ENCODE measurements at regions not wholly inside any gene's neighbourhood (a gene's known extent, or its start where the extent isn't known, plus 50 kb on each side); places are given as distances from the start of the nearest gene placed in this dataset.
A peak's percentile ranks its signal among the peaks of the same experiment; 100 is the strongest.

DNA sequence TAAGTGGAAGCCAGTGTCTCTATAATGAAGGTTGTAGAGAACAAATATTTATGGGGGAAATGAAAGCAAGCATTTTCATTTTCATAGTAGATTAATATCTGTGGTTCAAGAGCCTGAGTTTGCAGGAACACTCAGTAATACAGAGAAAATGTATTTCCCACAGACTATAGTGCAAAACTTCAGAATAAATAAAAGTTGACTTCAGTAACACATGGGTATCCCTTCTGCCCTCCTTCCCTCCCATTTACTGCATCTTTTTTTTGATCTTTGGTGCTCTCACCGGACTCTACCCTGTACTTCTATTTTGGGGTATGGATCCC lies 75.3 kb upstream of the AMN1 start:
- H3K4me3 ChIP-seq (ENCODE audit: insufficient read depth, low read length, poor library complexity, severe bottlenecking), result no peak overlapping the region
- H3K27me3 ChIP-seq (ENCODE audit: low read length), result no peaks in the 10 kb centered on the region
- H3K36me3 ChIP-seq (ENCODE audit: low read length), result no peaks in the 10 kb centered on the region
- no peaks in the 10 kb centered on the region for H3K9me2 ChIP-seq (replicated peaks; ENCODE audit: insufficient read depth, low read length)
- H3K79me2 ChIP-seq (ENCODE audit: insufficient read depth, low read length), result no peaks in the 10 kb centered on the region
- no peaks in the 10 kb centered on the region for H4K20me1 ChIP-seq (ENCODE audit: low read depth, low read length)
- H3K4me2 ChIP-seq (ENCODE audit: low read depth, low read length, poor library complexity, severe bottlenecking), result no peak overlapping the region
- peak overlapping the region; percentile 46 for H3K27ac ChIP-seq (ENCODE audit: low read depth, low read length)
- TF ChIP-seq, protein P1, sequence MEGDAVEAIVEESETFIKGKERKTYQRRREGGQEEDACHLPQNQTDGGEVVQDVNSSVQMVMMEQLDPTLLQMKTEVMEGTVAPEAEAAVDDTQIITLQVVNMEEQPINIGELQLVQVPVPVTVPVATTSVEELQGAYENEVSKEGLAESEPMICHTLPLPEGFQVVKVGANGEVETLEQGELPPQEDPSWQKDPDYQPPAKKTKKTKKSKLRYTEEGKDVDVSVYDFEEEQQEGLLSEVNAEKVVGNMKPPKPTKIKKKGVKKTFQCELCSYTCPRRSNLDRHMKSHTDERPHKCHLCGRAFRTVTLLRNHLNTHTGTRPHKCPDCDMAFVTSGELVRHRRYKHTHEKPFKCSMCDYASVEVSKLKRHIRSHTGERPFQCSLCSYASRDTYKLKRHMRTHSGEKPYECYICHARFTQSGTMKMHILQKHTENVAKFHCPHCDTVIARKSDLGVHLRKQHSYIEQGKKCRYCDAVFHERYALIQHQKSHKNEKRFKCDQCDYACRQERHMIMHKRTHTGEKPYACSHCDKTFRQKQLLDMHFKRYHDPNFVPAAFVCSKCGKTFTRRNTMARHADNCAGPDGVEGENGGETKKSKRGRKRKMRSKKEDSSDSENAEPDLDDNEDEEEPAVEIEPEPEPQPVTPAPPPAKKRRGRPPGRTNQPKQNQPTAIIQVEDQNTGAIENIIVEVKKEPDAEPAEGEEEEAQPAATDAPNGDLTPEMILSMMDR (IDR thresholded peaks at IDR 0.05; ENCODE audit: insufficient read depth, low read length, poor library complexity, severe bottlenecking), result no peak
- TF ChIP-seq EZH2phosphoT487 (conservative IDR thresholded peaks at IDR 0.05; ENCODE audit: low read length), result no peak
- H2AFZ ChIP-seq (ENCODE audit: low read depth, low read length, severe bottlenecking), result no peak overlapping the region
- H3F3A ChIP-seq (ENCODE audit: insufficient read depth), result peaks cover 34% of the 10 kb centered on the region
- H3K9me3 ChIP-seq (ENCODE audit: insufficient read depth, low read length), result no peaks in the 10 kb centered on the region
- no peak overlapping the region for H3K9ac ChIP-seq (ENCODE audit: low read length)

DNA sequence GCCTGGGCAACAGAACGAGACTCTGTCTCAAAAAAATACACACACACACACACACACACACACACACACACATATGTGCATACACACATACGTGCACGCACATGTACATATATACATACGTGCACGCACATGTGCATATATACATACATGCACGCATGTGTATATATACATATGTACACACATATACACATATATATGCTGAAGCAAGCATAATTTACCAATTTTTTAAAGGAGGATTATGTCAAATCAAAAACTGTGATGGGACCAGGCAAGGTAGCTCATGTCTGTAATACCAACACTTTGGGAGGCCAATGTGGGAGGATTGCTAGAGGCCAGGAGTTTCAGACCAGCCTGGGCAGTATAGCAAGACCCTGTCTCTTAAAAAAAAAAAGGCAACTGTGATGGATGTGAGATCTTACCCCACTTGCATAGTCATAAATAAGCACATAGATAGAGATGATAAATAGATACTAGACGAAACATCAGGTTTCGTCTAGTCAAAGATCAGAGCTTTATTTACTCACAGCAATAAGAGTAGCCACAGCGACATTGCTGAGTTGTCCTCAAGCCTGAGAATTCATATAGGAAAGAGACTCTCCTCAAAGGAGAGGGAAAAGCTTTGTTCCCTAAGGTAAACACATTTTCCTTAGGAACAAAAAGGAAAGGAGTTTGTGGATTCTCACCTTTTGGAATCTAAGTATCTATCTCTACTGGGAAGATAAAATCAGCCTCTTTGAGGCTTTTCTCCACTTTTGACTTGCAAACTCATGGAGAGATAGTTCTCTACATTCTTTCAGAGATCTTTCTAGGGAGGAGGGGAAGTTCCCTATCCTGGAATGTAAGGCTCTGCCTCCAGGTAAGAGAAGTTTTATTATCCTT lies 74.7 kb upstream of the AMN1 start:
- Histone ChIP-seq H3K4me3 (ENCODE audit: insufficient read depth, low read length, poor library complexity, severe bottlenecking) (no peak overlapping the region), H3K9ac (ENCODE audit: low read length) (no peak overlapping the region), H3K9me3 (ENCODE audit: insufficient read depth, low read length) (no peaks in the 10 kb centered on the region), H2AFZ (ENCODE audit: low read depth, low read length, severe bottlenecking) (no peak overlapping the region), H3K79me2 (ENCODE audit: insufficient read depth, low read length) (no peaks in the 10 kb centered on the region), H3K27ac (ENCODE audit: low read depth, low read length) (peak overlapping the region; percentile 46), H3K36me3 (ENCODE audit: low read length) (no peaks in the 10 kb centered on the region), H3K9me2 (replicated peaks; ENCODE audit: insufficient read depth, low read length) (no peaks in the 10 kb centered on the region), H4K20me1 (ENCODE audit: low read depth, low read length) (no peaks in the 10 kb centered on the region), H3K27me3 (ENCODE audit: low read length) (no peaks in the 10 kb centered on the region), H3F3A (ENCODE audit: insufficient read depth) (peaks cover 30% of the 10 kb centered on the region), H3K4me2 (ENCODE audit: low read depth, low read length, poor library complexity, severe bottlenecking) (no peak overlapping the region)
- TF ChIP-seq, protein P1 (IDR thresholded peaks at IDR 0.05; ENCODE audit: insufficient read depth, low read length, poor library complexity, severe bottlenecking), result no peak
- TF ChIP-seq EZH2phosphoT487 (conservative IDR thresholded peaks at IDR 0.05; ENCODE audit: low read length), result no peak

DNA sequence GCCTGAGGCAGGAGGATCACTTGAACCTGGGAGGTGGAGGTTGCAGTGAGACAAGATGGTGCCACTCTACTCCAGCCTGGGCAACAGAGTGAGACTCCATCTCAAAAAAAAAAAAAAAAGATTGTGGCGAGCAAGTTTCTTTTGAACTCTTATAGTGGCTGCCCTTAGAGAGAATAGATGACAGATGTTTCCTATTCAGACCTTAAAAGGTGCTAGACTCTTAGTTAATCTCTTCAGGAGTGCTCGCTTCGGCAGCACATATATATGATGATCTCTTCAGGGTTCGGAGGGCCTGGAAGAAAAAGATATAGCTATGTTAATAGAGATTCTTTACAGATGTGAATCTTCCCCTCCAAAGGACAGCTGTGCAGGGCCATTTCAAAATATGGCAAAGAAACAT lies 73.1 kb upstream of the AMN1 start:
- Histone ChIP-seq H3K36me3 (ENCODE audit: low read length) (no peaks in the 10 kb centered on the region), H3K27me3 (ENCODE audit: low read length) (no peaks in the 10 kb centered on the region), H2AFZ (ENCODE audit: low read depth, low read length, severe bottlenecking) (no peak overlapping the region), H3K4me3 (ENCODE audit: insufficient read depth, low read length, poor library complexity, severe bottlenecking) (no peak overlapping the region), H3K79me2 (ENCODE audit: insufficient read depth, low read length) (no peaks in the 10 kb centered on the region), H3K4me2 (ENCODE audit: low read depth, low read length, poor library complexity, severe bottlenecking) (no peak overlapping the region), H3F3A (ENCODE audit: insufficient read depth) (peaks cover 14% of the 10 kb centered on the region), H3K27ac (ENCODE audit: low read depth, low read length) (no peak overlapping the region), H3K9me3 (ENCODE audit: insufficient read depth, low read length) (no peaks in the 10 kb centered on the region), H4K20me1 (ENCODE audit: low read depth, low read length) (no peaks in the 10 kb centered on the region), H3K9ac (ENCODE audit: low read length) (no peak overlapping the region), H3K9me2 (replicated peaks; ENCODE audit: insufficient read depth, low read length) (no peaks in the 10 kb centered on the region)
- no peak for TF ChIP-seq EZH2phosphoT487 (conservative IDR thresholded peaks at IDR 0.05; ENCODE audit: low read length)
- TF ChIP-seq, protein P1 (IDR thresholded peaks at IDR 0.05; ENCODE audit: insufficient read depth, low read length, poor library complexity, severe bottlenecking), result no peak
